Cardiac fibroblast (primary cell): ENCODE measurements at regions not wholly inside any gene's neighbourhood (a gene's known extent, or its start where the extent isn't known, plus 50 kb on each side); places are given as distances from the start of the nearest gene placed in this dataset.

ENCODE experiments used
- DNase-seq, 2 donors: peaks; one replicate each; pipeline versions ENCODE4 v3.0.0 to v3.0.0-alpha.2; 2010; ENCODE audit warnings: low read depth in 2 of 2
- H3K4me3 ChIP-seq, 2 donors: replicated peaks in 1 of 2; 1 replicate in 1 of 2; 2 replicates in 1 of 2; pipeline ENCODE4 v1.5.1; 2011; ENCODE audit warnings: low read depth in 2 of 2, low read length in 2 of 2, mild to moderate bottlenecking in 2 of 2, moderate library complexity in 1 of 2
- CTCF ChIP-seq: IDR thresholded peaks from one replicate; pipeline ENCODE4 v1.5.1; 2011; ENCODE audit warnings: low read depth, mild to moderate bottlenecking, low read length, inconsistent platforms

GRCh38 chr3:80472459-80472858 lies 704.7 kb upstream of the ROBO1 start:
- no peak for TF ChIP-seq CTCF
- no peak overlapping the region for H3K4me3 ChIP-seq

GRCh38 chr3:80470433-80470832 lies 702.6 kb upstream of the ROBO1 start:
- TF ChIP-seq CTCF = no peak
- no peak overlapping the region for H3K4me3 ChIP-seq
- no peak for DNase-seq

More at GRCh38 chr3:80472459-80472858, 704.7 kb upstream of the ROBO1 start:
- DNase-seq = no peak

GRCh38 chr3:80465746-80466145 lies 697.9 kb upstream of the ROBO1 start:
- no peak for TF ChIP-seq CTCF
- DNase-seq = no peak
- no peak overlapping the region for H3K4me3 ChIP-seq

GRCh38 chr3:80451393-80451792 lies 683.6 kb upstream of the ROBO1 start:
- DNase-seq = no peak
- no peak overlapping the region for H3K4me3 ChIP-seq
- no peak for TF ChIP-seq CTCF

- no peak for DNase-seq
- no peak for TF ChIP-seq CTCF
- H3K4me3 ChIP-seq = no peak overlapping the region
Measured at GRCh38 chr3:80445641-80446040, 677.8 kb upstream of the ROBO1 start.

GRCh38 chr3:80445053-80445452 lies 677.3 kb upstream of the ROBO1 start:
- no peak for DNase-seq
- H3K4me3 ChIP-seq = no peak overlapping the region
- TF ChIP-seq CTCF = no peak

- no peak overlapping the region for H3K4me3 ChIP-seq
- DNase-seq = no peak
- no peak for TF ChIP-seq CTCF
Measured at GRCh38 chr3:80439490-80439889, 671.7 kb upstream of the ROBO1 start.
